Keratinocyte (primary cell): ENCODE measurements at regions not wholly inside any gene's neighbourhood (a gene's known extent, or its start where the extent isn't known, plus 50 kb on each side); places are given as distances from the start of the nearest gene placed in this dataset.

Source experiments
- DNase-seq: peaks from one replicate; pipeline ENCODE4 v3.0.0-alpha.2; 2011; ENCODE audit warnings: low read depth, missing footprints, low spot score
- FAIRE-seq: peaks from 2 replicates; lab custom pipeline; 2011; peaks lifted over from hg19 to GRCh38; lab: Jason Lieb, UNC
- H2AFZ ChIP-seq: 2 replicates; pipeline ENCODE4 v1.6.0; 2012; ENCODE audit warnings: low read length, control low read depth, inconsistent platforms; ENCODE audit not compliant: control insufficient read depth
- H3K27ac ChIP-seq: 2 replicates; pipeline ENCODE4 v1.5.1; 2011; ENCODE audit warnings: low read length; ENCODE audit not compliant: control insufficient read depth, insufficient read depth
- H3K27me3 ChIP-seq: 3 replicates; pipeline ENCODE4 v1.6.0; 2011; ENCODE audit warnings: low read length; ENCODE audit not compliant: control insufficient read depth, insufficient read depth; ENCODE audit errors: extremely low read depth
- H3K36me3 ChIP-seq, 2 experiments: 2 replicates in 1 of 2; 3 replicates in 1 of 2; pipeline ENCODE4 v1.5.1; 2011; ENCODE audit warnings: low read length in 2 of 2, mild to moderate bottlenecking in 1 of 2; ENCODE audit not compliant: control insufficient read depth in 2 of 2, insufficient read depth in 2 of 2; ENCODE audit errors: extremely low read depth in 1 of 2
- H3K4me1 ChIP-seq: 3 replicates; pipeline ENCODE4 v1.5.1; 2011; ENCODE audit warnings: low read length; ENCODE audit not compliant: control insufficient read depth, insufficient read depth; ENCODE audit errors: extremely low read depth
- H3K4me2 ChIP-seq: 3 replicates; pipeline ENCODE4 v1.6.0; 2011; ENCODE audit warnings: low read depth, low read length; ENCODE audit not compliant: control insufficient read depth, insufficient read depth; ENCODE audit errors: extremely low read depth
- H3K4me3 ChIP-seq, 3 experiments: fragments of 200-600 bp in 1 of 3; sonication (generic) in 1 of 3; 2 replicates in 2 of 3; 3 replicates in 1 of 3; pipeline ENCODE4 v1.5.1; 2011 to 2016; ENCODE audit warnings: low read length in 3 of 3, mild to moderate bottlenecking in 3 of 3, control low read depth in 2 of 3, inconsistent platforms in 1 of 3, low read depth in 1 of 3, mixed read lengths in 1 of 3, mixed run types in 1 of 3, moderate library complexity in 1 of 3; ENCODE audit not compliant: control insufficient read depth in 2 of 3, insufficient read depth in 2 of 3; ENCODE audit errors: extremely low read depth in 1 of 3
- H3K79me2 ChIP-seq: 2 replicates; pipeline ENCODE4 v1.6.0; 2012; ENCODE audit warnings: low read length; ENCODE audit not compliant: control insufficient read depth, insufficient read depth
- H3K9ac ChIP-seq: 3 replicates; pipeline ENCODE4 v1.6.0; 2011; ENCODE audit warnings: low read length; ENCODE audit not compliant: control insufficient read depth, insufficient read depth; ENCODE audit errors: extremely low read depth
- H3K9me1 ChIP-seq: 3 replicates; pipeline ENCODE4 v1.6.0; 2011; ENCODE audit warnings: low read length; ENCODE audit not compliant: control insufficient read depth, insufficient read depth; ENCODE audit errors: extremely low read depth
- H3K9me3 ChIP-seq: 2 replicates; pipeline ENCODE4 v1.5.1; 2012; ENCODE audit warnings: low read depth, low read length; ENCODE audit not compliant: control insufficient read depth
- H4K20me1 ChIP-seq: 3 replicates; pipeline ENCODE4 v1.6.0; 2011; ENCODE audit warnings: low read length; ENCODE audit not compliant: control insufficient read depth, insufficient read depth; ENCODE audit errors: extremely low read depth
- EZH2 ChIP-seq: IDR thresholded peaks from one replicate; pipeline ENCODE4 v1.6.1; 2012; ENCODE audit warnings: inconsistent platforms, mild to moderate bottlenecking, low read length, moderate library complexity
- dilution Hi-C: fragments of 300-500 bp; cut with MboI; formaldehyde crosslinking; loops from one replicate; pipeline ENCODE4 v1.7.0; 2020; ENCODE audit warnings: low sequenced_read_pairs; ENCODE audit not compliant: extremely low pct_ligation_motif_present
- TF ChIP-seq, protein P1 (sequence below), 3 experiments: IDR thresholded peaks in 1 of 3; conservative IDR thresholded peaks in 1 of 3; optimal IDR thresholded peaks in 1 of 3; 2 replicates in 2 of 3; 3 replicates in 1 of 3; pipeline versions ENCODE3 to v1.5.1; 2011; ENCODE audit warnings: low read length in 3 of 3, mild to moderate bottlenecking in 3 of 3, moderate library complexity in 2 of 3, control low read depth in 1 of 3, inconsistent platforms in 1 of 3; ENCODE audit not compliant: insufficient read depth in 2 of 3; ENCODE audit errors: extremely low read depth in 1 of 3

DNA sequence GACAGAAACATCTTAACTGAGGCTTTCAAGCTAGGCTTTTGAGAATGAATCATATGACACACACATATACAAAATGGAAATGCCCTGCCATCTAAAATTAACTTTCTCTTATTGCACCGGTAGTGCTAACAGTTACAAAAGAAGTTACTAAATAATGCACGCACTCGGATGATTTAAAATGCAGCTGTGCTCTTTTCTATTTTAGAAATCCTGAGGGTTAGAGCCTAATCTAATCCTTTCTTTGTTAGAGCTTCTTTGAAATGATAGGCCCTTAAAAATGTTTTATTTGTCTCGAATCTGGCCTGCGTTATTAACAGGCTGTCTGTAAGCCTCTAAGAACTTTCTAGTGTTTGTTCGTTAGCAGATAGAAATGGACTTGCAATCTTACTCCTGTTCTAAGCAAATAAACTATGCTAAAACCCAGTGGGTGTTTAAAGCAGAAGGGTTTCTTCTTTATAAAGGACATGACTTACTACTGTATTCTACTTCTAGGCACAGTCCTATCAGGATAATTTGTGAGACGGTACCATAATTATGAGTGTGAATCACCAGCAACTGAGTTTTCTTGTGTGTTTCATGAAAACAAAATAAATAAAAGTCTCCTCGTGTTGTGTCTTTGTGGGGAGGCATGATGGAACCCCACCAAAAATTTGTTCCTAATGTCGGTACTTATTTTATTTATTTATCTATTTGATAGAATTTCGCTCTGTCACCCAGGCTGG, 69.2 kb upstream of the MYO10 start:
- FAIRE-seq (no peak), DNase-seq (no peak)
- Histone ChIP-seq H3K27me3 (no peaks in the 10 kb centered on the region), H3K9ac (no peak overlapping the region), H3K4me3 (no peak overlapping the region), H4K20me1 (no peaks in the 10 kb centered on the region), H3K9me3 (no peaks in the 10 kb centered on the region), H3K9me1 (no peaks in the 10 kb centered on the region), H3K4me2 (no peak overlapping the region), H2AFZ (no peak overlapping the region), H3K4me1 (peaks cover 9% of the 10 kb centered on the region), H3K79me2 (no peaks in the 10 kb centered on the region), H3K36me3 (no peaks in the 10 kb centered on the region), H3K27ac (no peak overlapping the region)
- TF ChIP-seq, protein P1, sequence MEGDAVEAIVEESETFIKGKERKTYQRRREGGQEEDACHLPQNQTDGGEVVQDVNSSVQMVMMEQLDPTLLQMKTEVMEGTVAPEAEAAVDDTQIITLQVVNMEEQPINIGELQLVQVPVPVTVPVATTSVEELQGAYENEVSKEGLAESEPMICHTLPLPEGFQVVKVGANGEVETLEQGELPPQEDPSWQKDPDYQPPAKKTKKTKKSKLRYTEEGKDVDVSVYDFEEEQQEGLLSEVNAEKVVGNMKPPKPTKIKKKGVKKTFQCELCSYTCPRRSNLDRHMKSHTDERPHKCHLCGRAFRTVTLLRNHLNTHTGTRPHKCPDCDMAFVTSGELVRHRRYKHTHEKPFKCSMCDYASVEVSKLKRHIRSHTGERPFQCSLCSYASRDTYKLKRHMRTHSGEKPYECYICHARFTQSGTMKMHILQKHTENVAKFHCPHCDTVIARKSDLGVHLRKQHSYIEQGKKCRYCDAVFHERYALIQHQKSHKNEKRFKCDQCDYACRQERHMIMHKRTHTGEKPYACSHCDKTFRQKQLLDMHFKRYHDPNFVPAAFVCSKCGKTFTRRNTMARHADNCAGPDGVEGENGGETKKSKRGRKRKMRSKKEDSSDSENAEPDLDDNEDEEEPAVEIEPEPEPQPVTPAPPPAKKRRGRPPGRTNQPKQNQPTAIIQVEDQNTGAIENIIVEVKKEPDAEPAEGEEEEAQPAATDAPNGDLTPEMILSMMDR (optimal IDR thresholded peaks at IDR 0.05 in 1 of 3, IDR thresholded peaks at IDR 0.05 in 1 of 3, conservative IDR thresholded peaks at IDR 0.05 in 1 of 3; ENCODE audit: extremely low read depth in 1 of 3, insufficient read depth in 2 of 3, low read length in 3 of 3): no peak
- TF ChIP-seq EZH2: no peak
- dilution Hi-C loops: no loop called here

DNA sequence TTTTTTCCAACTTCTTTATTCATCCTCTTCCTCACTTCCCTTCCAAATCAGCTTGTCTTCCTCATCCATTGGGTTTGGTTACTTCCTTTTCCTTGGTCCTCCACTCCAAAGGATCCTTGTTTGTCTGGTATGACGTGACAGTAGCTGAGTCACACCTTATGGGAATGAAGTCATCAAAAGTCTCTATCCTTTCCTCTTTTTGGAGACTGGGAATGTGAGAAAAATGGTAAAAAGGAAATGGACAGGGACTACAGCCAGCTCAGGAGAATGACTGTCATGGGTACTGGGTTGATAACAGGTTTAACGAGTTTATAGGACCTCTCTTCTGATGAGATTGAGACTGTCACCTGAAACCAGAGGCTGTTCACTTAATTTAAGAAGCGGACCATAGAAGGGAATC, 76.2 kb upstream of the MYO10 start:
- no peak overlapping the region for H3K9ac ChIP-seq
- H3K36me3 ChIP-seq: no peaks in the 10 kb centered on the region
- FAIRE-seq (no peak), DNase-seq (no peak)
- H2AFZ ChIP-seq: peak overlapping the region; percentile 6
- H3K4me2 ChIP-seq: no peak overlapping the region
- no peaks in the 10 kb centered on the region for H3K9me1 ChIP-seq
- H3K9me3 ChIP-seq: no peaks in the 10 kb centered on the region
- peaks cover 8% of the 10 kb centered on the region for H3K4me1 ChIP-seq
- no peak for TF ChIP-seq EZH2
- TF ChIP-seq, protein P1 (optimal IDR thresholded peaks at IDR 0.05 in 1 of 3, IDR thresholded peaks at IDR 0.05 in 1 of 3, conservative IDR thresholded peaks at IDR 0.05 in 1 of 3; ENCODE audit: extremely low read depth in 1 of 3, insufficient read depth in 2 of 3, low read length in 3 of 3): no peak
- dilution Hi-C loops: no loop called here
- no peaks in the 10 kb centered on the region for H3K27me3 ChIP-seq
- no peaks in the 10 kb centered on the region for H4K20me1 ChIP-seq
- no peak overlapping the region for H3K27ac ChIP-seq
- no peak overlapping the region for H3K4me3 ChIP-seq
- H3K79me2 ChIP-seq: no peaks in the 10 kb centered on the region
